ENCODE measurements at regions not wholly inside any gene's neighbourhood (a gene's known extent, or its start where the extent isn't known, plus 50 kb on each side); places are given as distances from the start of the nearest gene placed in this dataset.
A peak's percentile ranks its signal among the peaks of the same experiment; 100 is the strongest.

- peak; percentile 43 for DNase-seq
These were observed 1082.4 kb upstream of the MAP3K7 start for GRCh38 chr6:91669154-91669870.

- no peak for DNase-seq
These were observed 1080.7 kb upstream of the MAP3K7 start for GRCh38 chr6:91667596-91667995.

- DNase-seq, result no peak
These were observed 1077.6 kb upstream of the MAP3K7 start for GRCh38 chr6:91664327-91664959.

- no peak for DNase-seq
These were observed 1074.0 kb upstream of the MAP3K7 start for GRCh38 chr6:91660893-91661292.

- no peak for DNase-seq
These were observed 1073.0 kb upstream of the MAP3K7 start for GRCh38 chr6:91659891-91660290.

- peak; percentile 24 for DNase-seq
These were observed 1067.9 kb upstream of the MAP3K7 start for GRCh38 chr6:91654793-91655192.

GRCh38 chr6:91654357-91654756 lies 1067.5 kb upstream of the MAP3K7 start:
- DNase-seq, result no peak

- DNase-seq, result peak; percentile 61
These were observed 1067.0 kb upstream of the MAP3K7 start for GRCh38 chr6:91653895-91654294.

- DNase-seq, result no peak
These were observed 1066.3 kb upstream of the MAP3K7 start for GRCh38 chr6:91653076-91653723.

- no peak for DNase-seq
These were observed 1059.8 kb upstream of the MAP3K7 start for GRCh38 chr6:91646649-91647048.

- no peak for DNase-seq
These were observed 1058.9 kb upstream of the MAP3K7 start for GRCh38 chr6:91645811-91646210.

- no peak for DNase-seq
These were observed 1050.3 kb upstream of the MAP3K7 start for GRCh38 chr6:91637217-91637616.

- DNase-seq, result no peak
These were observed 1047.9 kb upstream of the MAP3K7 start for GRCh38 chr6:91634791-91635190.

GRCh38 chr6:91633374-91634111 lies 1046.7 kb upstream of the MAP3K7 start:
- DNase-seq, result no peak

GRCh38 chr6:91632308-91632707 lies 1045.4 kb upstream of the MAP3K7 start:
- no peak for DNase-seq

GRCh38 chr6:91631227-91631626 lies 1044.4 kb upstream of the MAP3K7 start:
- DNase-seq, result no peak

- DNase-seq, result no peak
These were observed 1040.0 kb upstream of the MAP3K7 start for GRCh38 chr6:91626911-91627310.

- no peak for DNase-seq
These were observed 1026.6 kb upstream of the MAP3K7 start for GRCh38 chr6:91613481-91613880.

- no peak for DNase-seq
These were observed 1024.3 kb upstream of the MAP3K7 start for GRCh38 chr6:91611190-91611589.

GRCh38 chr6:91608428-91608827 lies 1021.6 kb upstream of the MAP3K7 start:
- DNase-seq, result no peak

GRCh38 chr6:91606148-91606901 lies 1019.5 kb upstream of the MAP3K7 start:
- DNase-seq, result no peak

- no peak for DNase-seq
These were observed 1013.7 kb upstream of the MAP3K7 start for GRCh38 chr6:91600561-91600960.

GRCh38 chr6:91590191-91590590 lies 1003.3 kb upstream of the MAP3K7 start:
- DNase-seq, result no peak

All from NCI-H2227 treated with DMSO at 0.1 percent for 48 hours (cell line).